Activated CD8-positive, alpha-beta memory T cell treated with anti-CD3 and anti-CD28 coated beads, Interleukin-2, amount 10 ng/mL, durations not matched to agents 7 days and 5 days (primary cell): ENCODE measurements at regions not wholly inside any gene's neighbourhood (a gene's known extent, or its start where the extent isn't known, plus 50 kb on each side); places are given as distances from the start of the nearest gene placed in this dataset.

Experiments
- ATAC-seq: fragments of 150-1000 bp; cut with Tn5 transposase; one replicate; pipeline ENCODE4 v1.10.0; 2021; ENCODE audit warnings: moderate library complexity
- CTCF ChIA-PET: fragments of 350-600 bp; sonication (Branson Sonifier 250); formaldehyde crosslinking; loops from one replicate; lab custom pipeline; 2021; ENCODE audit warnings: antibody characterized with exemption; lab: Charles Lee
- DNase-seq: peaks from one replicate; pipeline ENCODE4 v3.0.0-alpha.2; 2020
- H3K27ac Mint-ChIP-seq: one replicate; pipeline ENCODE4 v1.8.0; 2021; ENCODE audit warnings: mild to moderate bottlenecking, mixed read lengths
- H3K27me3 Mint-ChIP-seq: one replicate; pipeline ENCODE4 v1.8.0; 2021; ENCODE audit warnings: mixed read lengths
- H3K36me3 Mint-ChIP-seq: one replicate; pipeline ENCODE4 v1.8.0; 2021; ENCODE audit warnings: mild to moderate bottlenecking, mixed read lengths
- H3K4me1 Mint-ChIP-seq: one replicate; pipeline ENCODE4 v1.8.0; 2021; ENCODE audit warnings: mixed read lengths
- H3K4me3 Mint-ChIP-seq: one replicate; pipeline ENCODE4 v1.8.0; 2021; ENCODE audit warnings: mild to moderate bottlenecking, moderate library complexity, mixed read lengths
- H3K9me3 Mint-ChIP-seq: one replicate; pipeline ENCODE4 v1.8.0; 2022; ENCODE audit warnings: low read depth, mixed read lengths

- Mint-ChIP-seq H3K9me3 (peaks cover 2% of the 10 kb centered on the region), H3K4me3 (no peak overlapping the region), H3K27me3 (no peaks in the 10 kb centered on the region), H3K4me1 (no peaks in the 10 kb centered on the region), H3K27ac (no peak overlapping the region), H3K36me3 (no peaks in the 10 kb centered on the region)
- ATAC-seq (no peak), DNase-seq (no peak)
- CTCF ChIA-PET, result no interaction called here
Observed at GRCh38 chr5:87906962-87907361, 361.7 kb downstream of the TMEM161B start.

- Mint-ChIP-seq H3K9me3 (no peaks in the 10 kb centered on the region), H3K27ac (no peak overlapping the region), H3K36me3 (no peaks in the 10 kb centered on the region), H3K4me3 (no peak overlapping the region), H3K27me3 (no peaks in the 10 kb centered on the region), H3K4me1 (no peaks in the 10 kb centered on the region)
- no peak for DNase-seq
- ATAC-seq, result no peak
- CTCF ChIA-PET, result no interaction called here
Observed at GRCh38 chr5:87900419-87900818, 368.2 kb downstream of the TMEM161B start.

GRCh38 chr5:87899721-87900131 lies 368.9 kb downstream of the TMEM161B start:
- CTCF ChIA-PET, result no interaction called here
- no peaks in the 10 kb centered on the region for H3K4me1 Mint-ChIP-seq
- H3K36me3 Mint-ChIP-seq, result no peaks in the 10 kb centered on the region

GRCh38 chr5:87899208-87899661 lies 369.4 kb downstream of the TMEM161B start:
- H3K27ac Mint-ChIP-seq, result no peak overlapping the region
- CTCF ChIA-PET, result interaction anchor here (1.5 kb wide), 1 partner anchor 781 kb away, joined by 3 read pairs; no protein-coding TSS in a partner anchor
- DNase-seq, result no peak
- no peak for ATAC-seq
- H3K36me3 Mint-ChIP-seq, result no peaks in the 10 kb centered on the region
- H3K4me1 Mint-ChIP-seq, result no peaks in the 10 kb centered on the region
- H3K27me3 Mint-ChIP-seq, result no peaks in the 10 kb centered on the region
- no peaks in the 10 kb centered on the region for H3K9me3 Mint-ChIP-seq
- H3K4me3 Mint-ChIP-seq, result no peak overlapping the region

More at GRCh38 chr5:87899721-87900131, 368.9 kb downstream of the TMEM161B start:
- no peak for DNase-seq
- Mint-ChIP-seq H3K9me3 (no peaks in the 10 kb centered on the region), H3K27ac (no peak overlapping the region), H3K27me3 (no peaks in the 10 kb centered on the region), H3K4me3 (no peak overlapping the region)
- no peak for ATAC-seq

GRCh38 chr5:87898574-87898973 lies 370.1 kb downstream of the TMEM161B start:
- H3K4me3 Mint-ChIP-seq, result no peak overlapping the region
- H3K27me3 Mint-ChIP-seq, result no peaks in the 10 kb centered on the region
- no peaks in the 10 kb centered on the region for H3K9me3 Mint-ChIP-seq
- DNase-seq, result no peak
- H3K27ac Mint-ChIP-seq, result no peak overlapping the region
- ATAC-seq, result no peak
- CTCF ChIA-PET, result interaction anchor here (1.5 kb wide), 1 partner anchor 781 kb away, joined by 3 read pairs; no protein-coding TSS in a partner anchor
- no peaks in the 10 kb centered on the region for H3K4me1 Mint-ChIP-seq
- no peaks in the 10 kb centered on the region for H3K36me3 Mint-ChIP-seq

GRCh38 chr5:87888139-87888538 lies 380.5 kb downstream of the TMEM161B start:
- CTCF ChIA-PET, result no interaction called here
- H3K27me3 Mint-ChIP-seq, result no peaks in the 10 kb centered on the region

GRCh38 chr5:87887247-87887646 lies 381.4 kb downstream of the TMEM161B start:
- CTCF ChIA-PET, result no interaction called here
- Mint-ChIP-seq H3K27ac (no peak overlapping the region), H3K4me1 (no peaks in the 10 kb centered on the region), H3K27me3 (no peaks in the 10 kb centered on the region), H3K9me3 (no peaks in the 10 kb centered on the region), H3K36me3 (no peaks in the 10 kb centered on the region), H3K4me3 (no peak overlapping the region)
- ATAC-seq (no peak), DNase-seq (no peak)

More at GRCh38 chr5:87888139-87888538, 380.5 kb downstream of the TMEM161B start:
- H3K36me3 Mint-ChIP-seq, result no peaks in the 10 kb centered on the region
- H3K27ac Mint-ChIP-seq, result no peak overlapping the region
- DNase-seq (no peak), ATAC-seq (no peak)
- H3K9me3 Mint-ChIP-seq, result no peaks in the 10 kb centered on the region
- H3K4me3 Mint-ChIP-seq, result no peak overlapping the region
- no peaks in the 10 kb centered on the region for H3K4me1 Mint-ChIP-seq

- CTCF ChIA-PET, result no interaction called here
- ATAC-seq (no peak), DNase-seq (no peak)
- Mint-ChIP-seq H3K27ac (no peak overlapping the region), H3K4me3 (no peak overlapping the region), H3K4me1 (no peaks in the 10 kb centered on the region), H3K36me3 (no peaks in the 10 kb centered on the region), H3K27me3 (no peaks in the 10 kb centered on the region), H3K9me3 (no peaks in the 10 kb centered on the region)
Observed at GRCh38 chr5:87886164-87886563, 382.5 kb downstream of the TMEM161B start.

GRCh38 chr5:87885758-87886157 lies 382.9 kb downstream of the TMEM161B start:
- Mint-ChIP-seq H3K27me3 (no peaks in the 10 kb centered on the region), H3K4me3 (no peak overlapping the region), H3K36me3 (no peaks in the 10 kb centered on the region), H3K4me1 (no peaks in the 10 kb centered on the region), H3K27ac (no peak overlapping the region), H3K9me3 (no peaks in the 10 kb centered on the region)
- ATAC-seq (no peak), DNase-seq (no peak)
- CTCF ChIA-PET, result no interaction called here

GRCh38 chr5:87877495-87877894 lies 391.1 kb downstream of the TMEM161B start:
- CTCF ChIA-PET, result no interaction called here
- H3K27ac Mint-ChIP-seq, result no peak overlapping the region

GRCh38 chr5:87877023-87877422 lies 391.6 kb downstream of the TMEM161B start:
- no peak for ATAC-seq
- no peaks in the 10 kb centered on the region for H3K4me1 Mint-ChIP-seq
- H3K4me3 Mint-ChIP-seq, result no peak overlapping the region
- no peaks in the 10 kb centered on the region for H3K36me3 Mint-ChIP-seq
- DNase-seq, result no peak
- no peaks in the 10 kb centered on the region for H3K27me3 Mint-ChIP-seq
- no peak overlapping the region for H3K27ac Mint-ChIP-seq
- CTCF ChIA-PET, result no interaction called here
- no peaks in the 10 kb centered on the region for H3K9me3 Mint-ChIP-seq

More at GRCh38 chr5:87877495-87877894, 391.1 kb downstream of the TMEM161B start:
- DNase-seq (no peak), ATAC-seq (no peak)
- Mint-ChIP-seq H3K27me3 (no peaks in the 10 kb centered on the region), H3K4me3 (no peak overlapping the region), H3K9me3 (no peaks in the 10 kb centered on the region), H3K36me3 (no peaks in the 10 kb centered on the region), H3K4me1 (no peaks in the 10 kb centered on the region)

- Mint-ChIP-seq H3K4me1 (no peaks in the 10 kb centered on the region), H3K27me3 (no peaks in the 10 kb centered on the region), H3K9me3 (no peaks in the 10 kb centered on the region), H3K27ac (no peak overlapping the region), H3K4me3 (no peak overlapping the region), H3K36me3 (no peaks in the 10 kb centered on the region)
- ATAC-seq (no peak), DNase-seq (no peak)
- CTCF ChIA-PET, result no interaction called here
Observed at GRCh38 chr5:87876616-87877015, 392.0 kb downstream of the TMEM161B start.

GRCh38 chr5:87872986-87873385 lies 395.7 kb downstream of the TMEM161B start:
- no peak overlapping the region for H3K27ac Mint-ChIP-seq
- DNase-seq (no peak), ATAC-seq (no peak)
- no peaks in the 10 kb centered on the region for H3K4me1 Mint-ChIP-seq
- no peak overlapping the region for H3K4me3 Mint-ChIP-seq
- CTCF ChIA-PET, result no interaction called here
- no peaks in the 10 kb centered on the region for H3K27me3 Mint-ChIP-seq
- no peaks in the 10 kb centered on the region for H3K9me3 Mint-ChIP-seq
- no peaks in the 10 kb centered on the region for H3K36me3 Mint-ChIP-seq

GRCh38 chr5:87868792-87869191 lies 399.9 kb downstream of the TMEM161B start:
- H3K27me3 Mint-ChIP-seq, result no peaks in the 10 kb centered on the region
- ATAC-seq (no peak), DNase-seq (no peak)
- H3K27ac Mint-ChIP-seq, result no peak overlapping the region
- CTCF ChIA-PET, result no interaction called here
- H3K36me3 Mint-ChIP-seq, result no peaks in the 10 kb centered on the region
- no peaks in the 10 kb centered on the region for H3K4me1 Mint-ChIP-seq
- no peak overlapping the region for H3K4me3 Mint-ChIP-seq
- no peaks in the 10 kb centered on the region for H3K9me3 Mint-ChIP-seq

GRCh38 chr5:87867281-87867680 lies 401.4 kb downstream of the TMEM161B start:
- CTCF ChIA-PET, result no interaction called here
- ATAC-seq, result no peak
- no peaks in the 10 kb centered on the region for H3K4me1 Mint-ChIP-seq

More at GRCh38 chr5:87867281-87867680, 401.4 kb downstream of the TMEM161B start:
- Mint-ChIP-seq H3K4me3 (no peak overlapping the region), H3K36me3 (no peaks in the 10 kb centered on the region), H3K9me3 (no peaks in the 10 kb centered on the region), H3K27ac (no peak overlapping the region), H3K27me3 (no peaks in the 10 kb centered on the region)
- no peak for DNase-seq
